GM18909 (cell line): ENCODE measurements at regions not wholly inside any gene's neighbourhood (a gene's known extent, or its start where the extent isn't known, plus 50 kb on each side); places are given as distances from the start of the nearest gene placed in this dataset.
"Not testable (repeated sequence)": the region's sequence is repeated elsewhere in the genome, so short reads cannot be mapped to it uniquely, and the experiment has no call there.

Experiments used
- ATAC-seq: cut with Tn5 transposase; IDR thresholded peaks from one replicate; pipeline ENCODE4 v1.9.1; 2021; ENCODE audit warnings: mild to moderate bottlenecking; ENCODE audit not compliant: unreplicated experiment, poor library complexity

GRCh38 chr22:47406896-47407295 lies 644.4 kb downstream of the TBC1D22A start:
- ATAC-seq: no peak

GRCh38 chr22:47406180-47406834 lies 643.9 kb downstream of the TBC1D22A start:
- no peak for ATAC-seq

GRCh38 chr22:47405222-47405621 lies 642.8 kb downstream of the TBC1D22A start:
- ATAC-seq: not testable (repeated sequence)

GRCh38 chr22:47402876-47403525 lies 640.6 kb downstream of the TBC1D22A start:
- no peak for ATAC-seq

- no peak for ATAC-seq
These were observed 639.7 kb downstream of the TBC1D22A start for GRCh38 chr22:47401976-47402770.

- ATAC-seq: no peak
These were observed 639.1 kb downstream of the TBC1D22A start for GRCh38 chr22:47401592-47401898.

GRCh38 chr22:47400701-47401591 lies 638.5 kb downstream of the TBC1D22A start:
- no peak for ATAC-seq

- not testable (repeated sequence) for ATAC-seq
These were observed 637.7 kb downstream of the TBC1D22A start for GRCh38 chr22:47400131-47400530.

GRCh38 chr22:47398921-47399790 lies 636.7 kb downstream of the TBC1D22A start:
- no peak for ATAC-seq

- no peak for ATAC-seq
These were observed 636.0 kb downstream of the TBC1D22A start for GRCh38 chr22:47398491-47398890.

- no peak for ATAC-seq
These were observed 635.2 kb downstream of the TBC1D22A start for GRCh38 chr22:47397673-47398072.

GRCh38 chr22:47396515-47396914 lies 634.1 kb downstream of the TBC1D22A start:
- ATAC-seq: no peak

GRCh38 chr22:47396105-47396504 lies 633.7 kb downstream of the TBC1D22A start:
- no peak for ATAC-seq

GRCh38 chr22:47395481-47395880 lies 633.0 kb downstream of the TBC1D22A start:
- ATAC-seq: no peak

- ATAC-seq: no peak
These were observed 632.3 kb downstream of the TBC1D22A start for GRCh38 chr22:47394504-47395440.

- ATAC-seq: no peak
These were observed 630.7 kb downstream of the TBC1D22A start for GRCh38 chr22:47393191-47393590.

GRCh38 chr22:47392729-47393128 lies 630.3 kb downstream of the TBC1D22A start:
- ATAC-seq: no peak

- no peak for ATAC-seq
These were observed 629.6 kb downstream of the TBC1D22A start for GRCh38 chr22:47392054-47392347.
